Breast epithelium (tissue), 3 donors: ENCODE measurements at regions not wholly inside any gene's neighbourhood (a gene's known extent, or its start where the extent isn't known, plus 50 kb on each side); places are given as distances from the start of the nearest gene placed in this dataset.

Experiments used
- POLR2A ChIP-seq: fragments of 450-650 bp; IDR thresholded peaks from one replicate; pipeline ENCODE4 v1.6.1; 2016; ENCODE audit warnings: antibody characterized with exemption, mild to moderate bottlenecking, moderate library complexity
- TF ChIP-seq, protein P1 (sequence below), 3 donors: fragments of 450-650 bp; IDR thresholded peaks; one replicate each; pipeline ENCODE4 v1.5.1; 2016 to 2017; ENCODE audit warnings: antibody characterized with exemption in 3 of 3, mild to moderate bottlenecking in 3 of 3, moderate library complexity in 3 of 3

GRCh38 chr2:238797537-238797936 is 50.3 kb upstream of the TWIST2 start:
- TF ChIP-seq, protein P1, sequence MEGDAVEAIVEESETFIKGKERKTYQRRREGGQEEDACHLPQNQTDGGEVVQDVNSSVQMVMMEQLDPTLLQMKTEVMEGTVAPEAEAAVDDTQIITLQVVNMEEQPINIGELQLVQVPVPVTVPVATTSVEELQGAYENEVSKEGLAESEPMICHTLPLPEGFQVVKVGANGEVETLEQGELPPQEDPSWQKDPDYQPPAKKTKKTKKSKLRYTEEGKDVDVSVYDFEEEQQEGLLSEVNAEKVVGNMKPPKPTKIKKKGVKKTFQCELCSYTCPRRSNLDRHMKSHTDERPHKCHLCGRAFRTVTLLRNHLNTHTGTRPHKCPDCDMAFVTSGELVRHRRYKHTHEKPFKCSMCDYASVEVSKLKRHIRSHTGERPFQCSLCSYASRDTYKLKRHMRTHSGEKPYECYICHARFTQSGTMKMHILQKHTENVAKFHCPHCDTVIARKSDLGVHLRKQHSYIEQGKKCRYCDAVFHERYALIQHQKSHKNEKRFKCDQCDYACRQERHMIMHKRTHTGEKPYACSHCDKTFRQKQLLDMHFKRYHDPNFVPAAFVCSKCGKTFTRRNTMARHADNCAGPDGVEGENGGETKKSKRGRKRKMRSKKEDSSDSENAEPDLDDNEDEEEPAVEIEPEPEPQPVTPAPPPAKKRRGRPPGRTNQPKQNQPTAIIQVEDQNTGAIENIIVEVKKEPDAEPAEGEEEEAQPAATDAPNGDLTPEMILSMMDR (IDR thresholded peaks at IDR 0.05): no peak
- TF ChIP-seq POLR2A: no peak
